Bronchial epithelial cell (primary cell): ENCODE measurements at regions not wholly inside any gene's neighbourhood (a gene's known extent, or its start where the extent isn't known, plus 50 kb on each side); places are given as distances from the start of the nearest gene placed in this dataset.
A peak's percentile ranks its signal among the peaks of the same experiment; 100 is the strongest.

ENCODE experiments used
- DNase-seq: peaks from one replicate; pipeline ENCODE4 v3.0.0-alpha.2; 2010; ENCODE audit warnings: low read depth
- FAIRE-seq: peaks from 2 replicates; lab custom pipeline; 2011; peaks lifted over from hg19 to GRCh38; lab: Jason Lieb, UNC
- H3K27me3 ChIP-seq: 2 replicates; pipeline ENCODE4 v1.5.1; 2011; ENCODE audit warnings: low read length; ENCODE audit not compliant: control insufficient read depth, insufficient read depth
- H3K36me3 ChIP-seq: 2 replicates; pipeline ENCODE4 v1.5.1; 2011; ENCODE audit warnings: low read length; ENCODE audit not compliant: control insufficient read depth, insufficient read depth
- H3K4me3 ChIP-seq: 2 replicates; pipeline ENCODE4 v1.5.1; 2011; ENCODE audit warnings: mild to moderate bottlenecking, low read depth, low read length, control low read depth
- TF ChIP-seq, protein P1 (sequence below): IDR thresholded peaks from 2 replicates; pipeline ENCODE4 v1.5.1; 2011; ENCODE audit warnings: mild to moderate bottlenecking, moderate library complexity, low read length, control low read depth, inconsistent platforms; ENCODE audit not compliant: insufficient read depth, severe bottlenecking

GRCh38 chr18:8997634-8998033, 104.9 kb upstream of the NDUFV2 start:
- DNase-seq (no peak), FAIRE-seq (no peak)
- TF ChIP-seq, protein P1, sequence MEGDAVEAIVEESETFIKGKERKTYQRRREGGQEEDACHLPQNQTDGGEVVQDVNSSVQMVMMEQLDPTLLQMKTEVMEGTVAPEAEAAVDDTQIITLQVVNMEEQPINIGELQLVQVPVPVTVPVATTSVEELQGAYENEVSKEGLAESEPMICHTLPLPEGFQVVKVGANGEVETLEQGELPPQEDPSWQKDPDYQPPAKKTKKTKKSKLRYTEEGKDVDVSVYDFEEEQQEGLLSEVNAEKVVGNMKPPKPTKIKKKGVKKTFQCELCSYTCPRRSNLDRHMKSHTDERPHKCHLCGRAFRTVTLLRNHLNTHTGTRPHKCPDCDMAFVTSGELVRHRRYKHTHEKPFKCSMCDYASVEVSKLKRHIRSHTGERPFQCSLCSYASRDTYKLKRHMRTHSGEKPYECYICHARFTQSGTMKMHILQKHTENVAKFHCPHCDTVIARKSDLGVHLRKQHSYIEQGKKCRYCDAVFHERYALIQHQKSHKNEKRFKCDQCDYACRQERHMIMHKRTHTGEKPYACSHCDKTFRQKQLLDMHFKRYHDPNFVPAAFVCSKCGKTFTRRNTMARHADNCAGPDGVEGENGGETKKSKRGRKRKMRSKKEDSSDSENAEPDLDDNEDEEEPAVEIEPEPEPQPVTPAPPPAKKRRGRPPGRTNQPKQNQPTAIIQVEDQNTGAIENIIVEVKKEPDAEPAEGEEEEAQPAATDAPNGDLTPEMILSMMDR: no peak
- H3K4me3 ChIP-seq: no peak overlapping the region
- H3K27me3 ChIP-seq: no peaks in the 10 kb centered on the region
- H3K36me3 ChIP-seq: no peaks in the 10 kb centered on the region

DNA sequence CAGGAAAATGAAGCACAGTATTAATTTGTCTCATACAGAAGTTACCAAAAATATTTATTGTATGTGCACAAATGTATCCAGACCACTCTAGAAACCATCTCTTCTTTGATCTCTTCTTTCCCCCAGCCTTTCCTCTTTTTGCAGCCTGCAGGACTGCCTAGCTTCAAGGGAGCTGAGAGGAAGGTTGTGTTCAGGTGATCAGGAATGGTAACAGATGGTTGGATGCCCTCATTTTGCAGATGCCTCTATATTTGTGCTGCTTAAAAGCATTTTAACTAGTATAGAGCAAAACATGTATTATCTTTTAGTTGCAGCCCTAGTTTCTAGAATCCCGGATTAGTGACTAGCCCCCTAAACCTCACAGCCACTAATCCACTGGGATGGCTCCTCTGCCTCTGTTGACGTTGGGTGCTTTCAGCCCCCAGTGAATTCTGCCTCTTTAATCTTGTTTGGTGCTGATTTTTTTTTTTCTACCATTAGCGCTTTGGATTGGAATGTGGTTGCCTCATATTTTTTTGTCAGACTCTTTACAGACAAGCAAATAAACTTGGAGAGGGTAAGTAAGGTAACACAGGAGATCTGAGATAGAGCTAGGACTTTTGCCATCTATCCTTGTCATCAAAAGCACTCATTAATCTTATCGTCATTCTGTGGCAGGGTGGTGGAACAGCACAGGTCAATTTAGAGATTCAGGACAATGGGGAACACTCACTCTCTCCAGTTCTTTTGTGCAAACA, 103.8 kb upstream of the NDUFV2 start:
- H3K4me3 ChIP-seq: no peak overlapping the region
- H3K36me3 ChIP-seq: no peaks in the 10 kb centered on the region
- TF ChIP-seq, protein P1: no peak
- no peak for FAIRE-seq
- DNase-seq: peak; percentile 30
- H3K27me3 ChIP-seq: no peaks in the 10 kb centered on the region

GRCh38 chr18:8999872-9000271, 102.6 kb upstream of the NDUFV2 start:
- DNase-seq (no peak), FAIRE-seq (no peak)
- Histone ChIP-seq H3K36me3 (no peaks in the 10 kb centered on the region), H3K27me3 (no peaks in the 10 kb centered on the region), H3K4me3 (no peak overlapping the region)
- TF ChIP-seq, protein P1: no peak

DNA sequence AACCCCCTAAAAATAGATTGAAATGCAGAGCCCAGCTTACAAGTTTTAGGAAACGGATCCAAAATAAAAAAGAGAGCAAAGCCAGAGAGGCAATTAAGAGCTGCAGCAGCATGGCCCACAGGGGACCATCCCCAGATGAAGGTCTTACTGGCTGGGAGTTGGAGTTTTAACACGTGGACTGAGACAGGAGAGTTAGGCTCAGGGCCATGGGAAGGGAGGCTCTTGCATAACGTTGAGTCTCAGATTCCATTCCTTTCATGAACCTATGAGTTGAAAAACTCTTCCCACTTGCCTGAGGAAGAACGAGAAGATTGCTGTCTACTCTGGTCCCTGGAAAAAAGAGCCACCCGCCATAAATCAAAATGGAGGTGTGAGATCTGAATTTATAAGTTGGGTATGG, 101.8 kb upstream of the NDUFV2 start:
- no peaks in the 10 kb centered on the region for H3K36me3 ChIP-seq
- no peaks in the 10 kb centered on the region for H3K27me3 ChIP-seq
- TF ChIP-seq, protein P1: no peak
- no peak for FAIRE-seq
- no peak for DNase-seq
- H3K4me3 ChIP-seq: no peak overlapping the region

- no peak for FAIRE-seq
These were observed 101.3 kb upstream of the NDUFV2 start for GRCh38 chr18:9001209-9001608.

More at GRCh38 chr18:9001209-9001608, 101.3 kb upstream of the NDUFV2 start:
- Histone ChIP-seq H3K27me3 (no peaks in the 10 kb centered on the region), H3K4me3 (no peak overlapping the region), H3K36me3 (no peaks in the 10 kb centered on the region)
- TF ChIP-seq, protein P1: no peak
- no peak for DNase-seq
